SK-N-SH (cell line): ENCODE measurements at regions not wholly inside any gene's neighbourhood (a gene's known extent, or its start where the extent isn't known, plus 50 kb on each side); places are given as distances from the start of the nearest gene placed in this dataset.

Experiments
- CTCF ChIA-PET: fragments of 300-600, 350-600 bp; formaldehyde crosslinking; extraction: SDS; loops from one replicate; lab custom pipeline; 2021; lab: Yijun Ruan, JAX
- POLR2A ChIA-PET: fragments of 350-600 bp; sonication (Branson Sonifier 250); formaldehyde crosslinking; extraction: SDS; loops from one replicate; lab custom pipeline; 2020; ENCODE audit warnings: antibody characterized with exemption, inconsistent platforms; lab: Yijun Ruan, JAX
- DNase-seq: peaks from one replicate; pipeline ENCODE4 v3.0.0; 2012
- H2AFZ ChIP-seq: fragments of 200-600 bp; sonication (generic); 2 replicates; pipeline ENCODE4 v1.8.1; 2016; ENCODE audit warnings: antibody characterized with exemption, mild to moderate bottlenecking, low read depth
- H3F3A ChIP-seq: fragments of 200-600 bp; sonication (generic); replicated peaks from 2 replicates; pipeline ENCODE3; 2016; ENCODE audit warnings: antibody characterized with exemption, mild to moderate bottlenecking; ENCODE audit not compliant: insufficient read depth
- H3K27ac ChIP-seq, 2 experiments: fragments of 200-500 bp in 1 of 2; fragments of 200-600 bp in 1 of 2; sonication (Bioruptor generic) in 1 of 2; sonication (generic), shearing (Covaris generic) in 1 of 2; 2 replicates each; pipeline versions ENCODE4 v1.5.1 to v1.6.1; 2014 to 2016; ENCODE audit warnings: low read depth in 2 of 2, inconsistent platforms in 1 of 2, low read length in 1 of 2, mild to moderate bottlenecking in 1 of 2, mixed read lengths in 1 of 2
- H3K27me3 ChIP-seq: fragments of 200-600 bp; sonication (generic), shearing (Covaris generic); 2 replicates; pipeline ENCODE4 v1.6.1; 2016; ENCODE audit warnings: mixed run types; ENCODE audit not compliant: insufficient read depth
- H3K36me3 ChIP-seq, 2 experiments: fragments of 200-500 bp in 1 of 2; fragments of 200-600 bp in 1 of 2; sonication (Bioruptor generic) in 1 of 2; sonication (generic) in 1 of 2; replicated peaks in 1 of 2; 2 replicates each; pipeline versions ENCODE3 to v1.5.1; 2014 to 2016; ENCODE audit warnings: low read length in 1 of 2, mild to moderate bottlenecking in 1 of 2; ENCODE audit not compliant: insufficient read depth in 2 of 2, control insufficient read depth in 1 of 2
- H3K4me1 ChIP-seq, 2 experiments: fragments of 200-500 bp in 1 of 2; fragments of 200-600 bp in 1 of 2; sonication (Bioruptor generic) in 1 of 2; sonication (generic), shearing (Covaris generic) in 1 of 2; 2 replicates each; pipeline versions ENCODE4 v1.5.1 to v1.6.1; 2014 to 2016; ENCODE audit warnings: low read depth in 1 of 2, low read length in 1 of 2, mixed run types in 1 of 2; ENCODE audit not compliant: insufficient read depth in 2 of 2, control insufficient read depth in 1 of 2
- H3K4me2 ChIP-seq: fragments of 200-600 bp; sonication (generic), shearing (Covaris generic); 2 replicates; pipeline ENCODE4 v1.6.1; 2017; ENCODE audit warnings: mixed run types
- H3K4me3 ChIP-seq, 2 experiments: fragments of 200-500 bp in 1 of 2; fragments of 200-600 bp in 1 of 2; sonication (Bioruptor generic) in 1 of 2; sonication (generic), shearing (Covaris generic) in 1 of 2; 2 replicates each; pipeline versions ENCODE4 v1.5.1 to v1.8.1; 2014 to 2016; ENCODE audit warnings: low read depth in 2 of 2, inconsistent platforms in 1 of 2, low read length in 1 of 2, mild to moderate bottlenecking in 1 of 2, mixed read lengths in 1 of 2, moderate library complexity in 1 of 2
- H3K79me2 ChIP-seq: fragments of 200-600 bp; sonication (generic); 2 replicates; pipeline ENCODE4 v1.8.1; 2017; ENCODE audit warnings: mild to moderate bottlenecking; ENCODE audit not compliant: insufficient read depth
- H3K9ac ChIP-seq: fragments of 200-600 bp; sonication (generic); 2 replicates; pipeline ENCODE4 v1.6.1; 2017; ENCODE audit warnings: mixed run types
- H3K9me2 ChIP-seq: fragments of 200-600 bp; sonication (generic); 2 replicates; pipeline ENCODE4 v1.6.1; 2017; ENCODE audit warnings: mixed run types
- H3K9me3 ChIP-seq: fragments of 200-600 bp; sonication (generic); 2 replicates; pipeline ENCODE4 v1.6.1; 2017; ENCODE audit warnings: mixed run types, mild to moderate bottlenecking, moderate library complexity
- H4K20me1 ChIP-seq: fragments of 200-600 bp; sonication (generic); 2 replicates; pipeline ENCODE4 v1.6.1; 2017; ENCODE audit warnings: mild to moderate bottlenecking, mixed run types; ENCODE audit not compliant: insufficient read depth
- EP300 ChIP-seq, 2 experiments: IDR thresholded peaks; 2 replicates each; pipeline versions ENCODE4 v1.4.0 to v1.6.1; 2012; ENCODE audit warnings: borderline replicate concordance in 1 of 2, low read depth in 1 of 2, low read length in 1 of 2
- FOSL2 ChIP-seq: IDR thresholded peaks from 2 replicates; pipeline ENCODE4 v1.4.0; 2012; ENCODE audit warnings: low read depth, mild to moderate bottlenecking, moderate library complexity, borderline replicate concordance
- FOXM1 ChIP-seq: IDR thresholded peaks from 2 replicates; pipeline ENCODE4 v1.4.0; 2012; ENCODE audit warnings: low read depth, mild to moderate bottlenecking
- GABPA ChIP-seq: IDR thresholded peaks from 2 replicates; pipeline ENCODE4 v1.4.0; 2012; ENCODE audit warnings: low read depth, mild to moderate bottlenecking
- JUND ChIP-seq: IDR thresholded peaks from 2 replicates; pipeline ENCODE4 v1.4.0; 2012
- MEF2A ChIP-seq: IDR thresholded peaks from 2 replicates; pipeline ENCODE4 v1.4.0; 2012; ENCODE audit warnings: low read depth, borderline replicate concordance
- MXI1 ChIP-seq: IDR thresholded peaks from 2 replicates; pipeline ENCODE4 v1.6.1; 2012; ENCODE audit warnings: mild to moderate bottlenecking, low read depth, low read length, improper control_type of control experiment
- NRF1 ChIP-seq: IDR thresholded peaks from 2 replicates; pipeline ENCODE4 v1.6.1; 2012; ENCODE audit warnings: low read depth, mild to moderate bottlenecking, low read length
- POLR2AphosphoS5 ChIP-seq: IDR thresholded peaks from 2 replicates; pipeline ENCODE4 v1.6.1; 2012; ENCODE audit warnings: low read depth, low read length
- RAD21 ChIP-seq: IDR thresholded peaks from 2 replicates; pipeline ENCODE4 v1.6.1; 2012; ENCODE audit warnings: mild to moderate bottlenecking, low read length
- REST ChIP-seq: IDR thresholded peaks from 2 replicates; pipeline ENCODE4 v1.6.1; 2012; ENCODE audit warnings: mild to moderate bottlenecking, low read depth, low read length, moderate library complexity
- RFX5 ChIP-seq: IDR thresholded peaks from 2 replicates; pipeline ENCODE4 v1.6.1; 2012; ENCODE audit warnings: mild to moderate bottlenecking, improper control_type of control experiment, low read length
- SIN3A ChIP-seq: IDR thresholded peaks from 2 replicates; pipeline ENCODE4 v1.6.1; 2012; ENCODE audit warnings: low read depth, mild to moderate bottlenecking, low read length, moderate library complexity, borderline replicate concordance
- SMC3 ChIP-seq: IDR thresholded peaks from 2 replicates; pipeline ENCODE4 v1.6.1; 2012; ENCODE audit warnings: low read depth, low read length, improper control_type of control experiment
- TEAD4 ChIP-seq: IDR thresholded peaks from 2 replicates; pipeline ENCODE4 v1.4.0; 2012; ENCODE audit warnings: mild to moderate bottlenecking, borderline replicate concordance; ENCODE audit not compliant: insufficient read depth
- USF2 ChIP-seq: fragments of 150-350 bp; IDR thresholded peaks from 2 replicates; pipeline ENCODE4 v1.6.1; 2017; ENCODE audit warnings: antibody characterized with exemption, low read length, low read depth, borderline replicate concordance
- YY1 ChIP-seq: IDR thresholded peaks from 2 replicates; pipeline ENCODE4 v1.4.0; 2012; ENCODE audit warnings: low read depth, mild to moderate bottlenecking
- ZBTB33 ChIP-seq: IDR thresholded peaks from 2 replicates; pipeline ENCODE4 v1.4.0; 2012; ENCODE audit warnings: low read depth, borderline replicate concordance
- WGBS: methylation state at CpG from one replicate; pipeline ENCODE4 v1.1.6; 2017; ENCODE audit warnings: low lambda C conversion rate; 5-methylcytosine and 5-hydroxymethylcytosine counted together

- H4K20me1 ChIP-seq = no peaks in the 10 kb centered on the region
- DNase-seq = no peak
- H3K9ac ChIP-seq = no peak overlapping the region
- no peak for TF ChIP-seq USF2
- no peak for TF ChIP-seq RAD21
- TF ChIP-seq TEAD4 = no peak
- no peak for TF ChIP-seq EP300 (IDR thresholded peaks at IDR 0.05; ENCODE audit: borderline replicate concordance in 1 of 2, low read depth in 1 of 2, low read length in 1 of 2)
- H3K27ac ChIP-seq = no peak overlapping the region
- H3K36me3 ChIP-seq = no peaks in the 10 kb centered on the region
- H2AFZ ChIP-seq = no peak overlapping the region
- 84% methylated on average over 2 of the region's 3 CpGs for WGBS
- no peaks in the 10 kb centered on the region; the same call in 1 of the 2 replicates for H3K9me2 ChIP-seq
- H3K4me1 ChIP-seq = no peaks in the 10 kb centered on the region
- H3K4me3 ChIP-seq = no peak overlapping the region
- H3F3A ChIP-seq = no peaks in the 10 kb centered on the region
- POLR2A ChIA-PET = no interaction called here
- no peak overlapping the region for H3K4me2 ChIP-seq
- no peaks in the 10 kb centered on the region for H3K27me3 ChIP-seq
- H3K9me3 ChIP-seq = no peaks in the 10 kb centered on the region
- CTCF ChIA-PET = no interaction called here
- H3K79me2 ChIP-seq = no peaks in the 10 kb centered on the region
These were observed 462.0 kb upstream of the SPRY2 start for GRCh38 chr13:80802946-80803345.

GRCh38 chr13:80798576-80799133 lies 457.7 kb upstream of the SPRY2 start:
- no peak for DNase-seq
- ChIA-PET CTCF (interaction anchor here (0.9 kb wide), 1 partner anchor 179 kb away, joined by 3 read pairs; no protein-coding TSS in a partner anchor), POLR2A (no interaction called here)
- WGBS = 53% methylated on average over 1 of the region's 1 CpG
- H3F3A ChIP-seq = no peaks in the 10 kb centered on the region
- no peak overlapping the region for H3K9ac ChIP-seq
- TF ChIP-seq ZBTB33 = no peak
- no peak for TF ChIP-seq EP300 (IDR thresholded peaks at IDR 0.05; ENCODE audit: borderline replicate concordance in 1 of 2, low read depth in 1 of 2, low read length in 1 of 2)
- no peak for TF ChIP-seq JUND
- TF ChIP-seq MEF2A = no peak
- no peak for TF ChIP-seq YY1
- no peak for TF ChIP-seq POLR2AphosphoS5
- TF ChIP-seq GABPA = no peak
- TF ChIP-seq FOSL2 = no peak
- TF ChIP-seq MXI1 = no peak
- TF ChIP-seq RFX5 = no peak
- TF ChIP-seq FOXM1 = no peak
- TF ChIP-seq REST = no peak
- no peak for TF ChIP-seq SIN3A
- no peak for TF ChIP-seq RAD21
- no peak for TF ChIP-seq SMC3
- no peak for TF ChIP-seq TEAD4
- no peak for TF ChIP-seq NRF1
- no peaks in the 10 kb centered on the region; a peak in 1 of 4 replicates for H3K4me1 ChIP-seq
- H3K27me3 ChIP-seq = no peaks in the 10 kb centered on the region
- no peak overlapping the region for H2AFZ ChIP-seq
- H4K20me1 ChIP-seq = no peaks in the 10 kb centered on the region
- no peaks in the 10 kb centered on the region for H3K79me2 ChIP-seq
- H3K4me2 ChIP-seq = no peak overlapping the region
- no peaks in the 10 kb centered on the region for H3K36me3 ChIP-seq
- H3K9me2 ChIP-seq = no peaks in the 10 kb centered on the region
- no peaks in the 10 kb centered on the region for H3K9me3 ChIP-seq
- no peak overlapping the region for H3K4me3 ChIP-seq
- H3K27ac ChIP-seq = peak overlapping the region in 1 of 2 experiments; percentile 4; a peak in 1 of 4 replicates
